ENCODE measurements at regions not wholly inside any gene's neighbourhood (a gene's known extent, or its start where the extent isn't known, plus 50 kb on each side); places are given as distances from the start of the nearest gene placed in this dataset.

GRCh38 chr1:74971982-74972381, 162.2 kb upstream of the LHX8 start:
- TF ChIP-seq CTCF (IDR thresholded peaks at IDR 0.05) (no peak), POLR2A (IDR thresholded peaks at IDR 0.05) (no peak)
